SU-DHL-6 (cell line): ENCODE measurements at regions not wholly inside any gene's neighbourhood (a gene's known extent, or its start where the extent isn't known, plus 50 kb on each side); places are given as distances from the start of the nearest gene placed in this dataset.

Experiments
- H2AFZ ChIP-seq: fragments of 200-600 bp; sonication (generic); 2 replicates; pipeline ENCODE4 v1.6.1; 2014; ENCODE audit warnings: low read depth, mild to moderate bottlenecking, moderate library complexity, mixed read lengths, antibody characterized with exemption, low read length; ENCODE audit not compliant: severe bottlenecking
- H3F3A ChIP-seq: fragments of 200-600 bp; shearing (Covaris generic); 2 replicates; pipeline ENCODE4 v1.6.0; 2016; ENCODE audit warnings: antibody characterized with exemption, mild to moderate bottlenecking; ENCODE audit not compliant: insufficient read depth
- H3K27ac ChIP-seq: fragments of 200-600 bp; sonication (generic); 2 replicates; pipeline ENCODE4 v1.5.1; 2016; ENCODE audit warnings: low read depth, mild to moderate bottlenecking, low read length, moderate library complexity, mixed read lengths
- H3K27me3 ChIP-seq: fragments of 200-600 bp; sonication (generic), shearing (Covaris generic); 2 replicates; pipeline ENCODE4 v1.6.0; 2014; ENCODE audit warnings: mild to moderate bottlenecking, low read length
- H3K36me3 ChIP-seq: fragments of 200-600 bp; sonication (generic); 2 replicates; pipeline ENCODE4 v1.6.1; 2014; ENCODE audit warnings: mild to moderate bottlenecking, low read length, mixed read lengths
- H3K4me2 ChIP-seq: fragments of 300-600, 200-600 bp; shearing (Covaris generic), sonication (generic); 2 replicates; pipeline ENCODE4 v1.6.0; 2014; ENCODE audit warnings: low read length, low read depth, mild to moderate bottlenecking; ENCODE audit not compliant: poor library complexity, severe bottlenecking
- H3K4me3 ChIP-seq: fragments of 200-600 bp; sonication (generic); 2 replicates; pipeline ENCODE4 v1.5.1; 2014; ENCODE audit warnings: antibody characterized with exemption, low read length, mild to moderate bottlenecking, mixed read lengths; ENCODE audit not compliant: insufficient read depth, poor library complexity, severe bottlenecking
- H3K79me2 ChIP-seq: fragments of 200-600 bp; sonication (generic); 2 replicates; pipeline ENCODE4 v1.6.1; 2014; ENCODE audit warnings: mild to moderate bottlenecking, low read length, moderate library complexity; ENCODE audit not compliant: insufficient read depth
- H3K9ac ChIP-seq: fragments of 200-600 bp; sonication (generic); 2 replicates; pipeline ENCODE4 v1.7.0; 2014; ENCODE audit warnings: mild to moderate bottlenecking, low read length
- H3K9me2 ChIP-seq: fragments of 200-600 bp; sonication (generic); replicated peaks from 2 replicates; pipeline ENCODE4 v1.6.1; 2014; ENCODE audit warnings: low read length; ENCODE audit not compliant: insufficient read depth
- H3K9me3 ChIP-seq: fragments of 200-600 bp; sonication (generic); 2 replicates; pipeline ENCODE4 v1.6.1; 2014; ENCODE audit warnings: low read length, mixed read lengths; ENCODE audit not compliant: insufficient read depth
- H4K20me1 ChIP-seq: fragments of 200-600 bp; sonication (generic); 2 replicates; pipeline ENCODE4 v1.6.1; 2014; ENCODE audit warnings: low read depth, mild to moderate bottlenecking, antibody characterized with exemption, low read length, moderate library complexity, mixed read lengths
- CTCF ChIP-seq: fragments of 200-600 bp; sonication (generic); IDR thresholded peaks from one replicate; pipeline ENCODE4 v1.5.1; 2017; ENCODE audit warnings: antibody characterized with exemption, mild to moderate bottlenecking, low read length, moderate library complexity; ENCODE audit not compliant: insufficient read depth, poor library complexity, severe bottlenecking
- EZH2phosphoT487 ChIP-seq: fragments of 200-600 bp; sonication (generic), shearing (Covaris generic); conservative IDR thresholded peaks from 2 replicates; pipeline ENCODE4 v1.6.1; 2018; ENCODE audit warnings: mild to moderate bottlenecking, antibody characterized with exemption, low read length, moderate library complexity, mixed read lengths

DNA sequence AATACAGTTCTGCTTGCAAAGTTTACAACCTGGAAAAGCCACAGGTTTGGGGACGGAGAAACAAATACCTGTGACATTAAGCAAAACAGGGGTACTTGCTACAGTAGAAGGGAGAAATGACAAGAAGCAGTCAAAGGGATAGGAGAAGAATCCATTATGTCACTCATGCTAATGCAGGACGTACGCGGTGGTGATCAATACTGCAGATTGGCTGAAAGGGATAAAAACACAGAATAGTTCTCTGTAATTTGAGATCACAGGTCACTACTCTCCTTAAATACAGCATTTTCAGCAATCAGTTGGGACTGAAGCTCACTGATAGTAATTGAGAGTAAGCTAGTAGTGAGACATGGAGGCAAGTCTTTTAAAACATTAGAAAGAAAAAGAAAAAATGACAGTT lies 130.3 kb upstream of the MTAP start:
- no peak overlapping the region for H3K4me2 ChIP-seq
- H4K20me1 ChIP-seq = no peaks in the 10 kb centered on the region
- no peaks in the 10 kb centered on the region for H3K36me3 ChIP-seq
- H2AFZ ChIP-seq = no peak overlapping the region
- H3K27ac ChIP-seq = no peak overlapping the region
- H3K9me2 ChIP-seq = no peaks in the 10 kb centered on the region
- H3F3A ChIP-seq = no peaks in the 10 kb centered on the region
- no peak for TF ChIP-seq CTCF
- TF ChIP-seq EZH2phosphoT487 = no peak
- no peak overlapping the region for H3K9ac ChIP-seq
- no peak overlapping the region for H3K4me3 ChIP-seq
- H3K9me3 ChIP-seq = no peaks in the 10 kb centered on the region
- H3K27me3 ChIP-seq = no peaks in the 10 kb centered on the region
- H3K79me2 ChIP-seq = no peaks in the 10 kb centered on the region

DNA sequence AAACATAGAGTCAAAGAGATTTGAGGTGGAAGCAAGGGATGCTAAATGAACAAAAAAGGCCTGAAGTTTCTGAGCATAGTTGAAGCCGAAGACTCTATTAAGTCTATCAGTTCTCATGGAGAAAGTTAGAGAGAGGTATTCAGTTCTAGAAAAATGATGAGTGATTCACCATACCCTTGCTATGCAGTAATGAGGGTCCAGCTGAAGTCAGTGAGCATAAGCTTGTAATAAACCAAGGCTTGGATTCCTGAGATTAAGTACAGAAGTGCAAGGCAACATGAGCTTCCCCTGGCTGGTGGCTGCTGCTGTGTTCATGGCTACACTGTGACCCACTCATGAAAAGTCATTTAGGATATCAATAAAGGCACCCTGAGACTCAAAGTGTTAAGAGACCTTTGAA lies 129.7 kb upstream of the MTAP start:
- TF ChIP-seq CTCF = no peak

GRCh38 chr9:21674894-21675293 lies 127.5 kb upstream of the MTAP start:
- no peak overlapping the region for H2AFZ ChIP-seq
- H3F3A ChIP-seq = no peaks in the 10 kb centered on the region
- no peaks in the 10 kb centered on the region for H4K20me1 ChIP-seq
- no peak overlapping the region for H3K27ac ChIP-seq
- no peaks in the 10 kb centered on the region for H3K27me3 ChIP-seq
- H3K9me2 ChIP-seq = no peaks in the 10 kb centered on the region
- H3K4me2 ChIP-seq = no peak overlapping the region
- no peak overlapping the region for H3K4me3 ChIP-seq
- no peak overlapping the region for H3K9ac ChIP-seq
- no peaks in the 10 kb centered on the region for H3K36me3 ChIP-seq
- H3K9me3 ChIP-seq = no peaks in the 10 kb centered on the region
- H3K79me2 ChIP-seq = no peaks in the 10 kb centered on the region
- TF ChIP-seq CTCF (no peak), EZH2phosphoT487 (no peak)

More for the DNA sequence above, 129.7 kb upstream of the MTAP start:
- no peaks in the 10 kb centered on the region for H3K79me2 ChIP-seq
- H3K9ac ChIP-seq = no peak overlapping the region
- no peaks in the 10 kb centered on the region for H3K36me3 ChIP-seq
- no peaks in the 10 kb centered on the region for H3K9me2 ChIP-seq
- H3K27me3 ChIP-seq = no peaks in the 10 kb centered on the region
- H2AFZ ChIP-seq = no peak overlapping the region
- no peaks in the 10 kb centered on the region for H4K20me1 ChIP-seq
- no peaks in the 10 kb centered on the region for H3K9me3 ChIP-seq
- H3K4me2 ChIP-seq = no peak overlapping the region
- H3K4me3 ChIP-seq = no peak overlapping the region
- H3F3A ChIP-seq = no peaks in the 10 kb centered on the region
- H3K27ac ChIP-seq = no peak overlapping the region

DNA sequence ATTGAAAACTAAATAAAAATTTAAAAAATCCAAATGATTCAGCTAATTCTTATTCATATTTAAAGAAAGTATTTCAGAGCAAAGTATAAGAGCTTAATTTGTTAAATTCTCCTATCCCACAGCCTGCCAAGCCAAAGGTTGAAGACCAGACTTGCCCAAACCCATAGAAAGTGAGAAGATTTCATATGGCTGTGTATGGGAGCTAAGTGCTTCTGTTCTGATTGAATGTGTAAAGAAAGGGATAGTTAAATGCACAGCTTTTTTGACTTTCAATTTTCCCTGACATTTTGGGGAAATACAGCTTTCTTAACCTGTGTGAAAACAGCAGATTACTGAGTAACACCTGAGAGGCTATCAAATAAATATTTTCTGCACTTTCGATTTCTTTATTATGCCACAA lies 125.0 kb upstream of the MTAP start:
- Histone ChIP-seq H3K79me2 (no peaks in the 10 kb centered on the region), H3K9me3 (no peaks in the 10 kb centered on the region), H3F3A (no peaks in the 10 kb centered on the region), H3K4me2 (no peak overlapping the region), H2AFZ (no peak overlapping the region), H4K20me1 (peaks cover 3% of the 10 kb centered on the region; the same call in 1 of the 2 replicates), H3K4me3 (no peak overlapping the region), H3K36me3 (no peaks in the 10 kb centered on the region), H3K27ac (no peak overlapping the region), H3K27me3 (no peaks in the 10 kb centered on the region), H3K9ac (no peak overlapping the region), H3K9me2 (no peaks in the 10 kb centered on the region)
- no peak for TF ChIP-seq CTCF
- TF ChIP-seq EZH2phosphoT487 = no peak
